CD4-positive, CD25-positive, alpha-beta regulatory T cell (primary cell): ENCODE measurements at regions not wholly inside any gene's neighbourhood (a gene's known extent, or its start where the extent isn't known, plus 50 kb on each side); places are given as distances from the start of the nearest gene placed in this dataset.

ENCODE experiments used
- ATAC-seq, 2 donors: fragments of 150-1000 bp; cut with Tn5 transposase; one replicate each; pipeline ENCODE4 v1.10.0; 2021; ENCODE audit warnings: low read depth in 2 of 2, moderate number of reproducible peaks in 2 of 2, moderate library complexity in 1 of 2
- DNase-seq, 3 donors: peaks; one replicate each; pipeline versions ENCODE4 v3.0.0 to v3.0.0-alpha.2; 2012 to 2022; ENCODE audit warnings: mixed read lengths in 1 of 3
- H3K27ac ChIP-seq: one replicate; pipeline ENCODE4 v1.7.0; 2013; ENCODE audit warnings: mild to moderate bottlenecking, low read length; ENCODE audit not compliant: insufficient read depth, poor library complexity, severe bottlenecking
- H3K27me3 ChIP-seq: one replicate; pipeline ENCODE4 v1.7.0; 2013; ENCODE audit warnings: low read length; ENCODE audit not compliant: control insufficient read depth, insufficient read depth
- H3K36me3 ChIP-seq: one replicate; pipeline ENCODE4 v1.7.0; 2013; ENCODE audit warnings: mild to moderate bottlenecking, low read length, moderate library complexity; ENCODE audit not compliant: control insufficient read depth, insufficient read depth
- H3K4me1 ChIP-seq: 2 replicates; pipeline ENCODE4 v1.7.0; 2013; ENCODE audit warnings: mild to moderate bottlenecking, low read length; ENCODE audit not compliant: insufficient read depth, control insufficient read depth, poor library complexity, severe bottlenecking
- H3K4me3 ChIP-seq: one replicate; pipeline ENCODE4 v1.7.0; 2013; ENCODE audit warnings: low read depth, mild to moderate bottlenecking, low read length, moderate library complexity
- H3K9me3 ChIP-seq, 2 experiments: 1 replicate in 1 of 2; 2 replicates in 1 of 2; pipeline ENCODE4 v1.7.0; 2013; ENCODE audit warnings: low read length in 2 of 2, mild to moderate bottlenecking in 1 of 2, moderate library complexity in 1 of 2; ENCODE audit not compliant: control insufficient read depth in 2 of 2
- H3K27ac Mint-ChIP-seq, 3 donors: one replicate each; pipeline ENCODE4 v1.8.0; 2020 to 2022; ENCODE audit warnings: mild to moderate bottlenecking in 3 of 3, mixed read lengths in 3 of 3, moderate library complexity in 2 of 3
- H3K27me3 Mint-ChIP-seq: one replicate; pipeline ENCODE4 v1.8.0; 2022; ENCODE audit warnings: mild to moderate bottlenecking, mixed read lengths
- H3K36me3 Mint-ChIP-seq: one replicate; pipeline ENCODE4 v1.8.0; 2020; ENCODE audit warnings: mixed read lengths
- H3K4me1 Mint-ChIP-seq, 4 donors: one replicate each; pipeline ENCODE4 v1.8.0; 2020 to 2022; ENCODE audit warnings: mixed read lengths in 4 of 4, mild to moderate bottlenecking in 1 of 4
- H3K4me3 Mint-ChIP-seq, 4 donors: one replicate each; pipeline ENCODE4 v1.8.0; 2020 to 2022; ENCODE audit warnings: mild to moderate bottlenecking in 4 of 4, mixed read lengths in 4 of 4, moderate library complexity in 3 of 4
- H3K9me3 Mint-ChIP-seq, 7 donors: one replicate each; pipeline ENCODE4 v1.8.0; 2020 to 2022; ENCODE audit warnings: mixed read lengths in 7 of 7, mild to moderate bottlenecking in 3 of 7, moderate library complexity in 2 of 7

GRCh38 chr4:138673053-138673452 lies 342.5 kb upstream of the NOCT start:
- no peak for DNase-seq
- Histone ChIP-seq H3K9me3 (no peaks in the 10 kb centered on the region), H3K36me3 (no peaks in the 10 kb centered on the region), H3K27ac (no peak overlapping the region), H3K4me3 (no peak overlapping the region), H3K4me1 (no peaks in the 10 kb centered on the region), H3K27me3 (no peaks in the 10 kb centered on the region)
- Mint-ChIP-seq H3K36me3 (no peaks in the 10 kb centered on the region), H3K4me3 (no peak overlapping the region), H3K27ac (no peak overlapping the region), H3K9me3 (peaks cover 0 to 4% (median 0%) of the 10 kb centered on the region in 7 donors), H3K27me3 (no peaks in the 10 kb centered on the region), H3K4me1 (no peaks in the 10 kb centered on the region)
- no peak for ATAC-seq

- no peak overlapping the region for H3K4me3 Mint-ChIP-seq
Observed at GRCh38 chr4:138672393-138672976, 343.1 kb upstream of the NOCT start.

GRCh38 chr4:138671606-138672084 lies 343.9 kb upstream of the NOCT start:
- Histone ChIP-seq H3K4me3 (no peak overlapping the region), H3K27me3 (no peaks in the 10 kb centered on the region), H3K9me3 (no peaks in the 10 kb centered on the region), H3K4me1 (no peaks in the 10 kb centered on the region), H3K27ac (no peak overlapping the region), H3K36me3 (no peaks in the 10 kb centered on the region)
- H3K27ac Mint-ChIP-seq: peak overlapping the region in 1 of 3 donors; percentile 23
- no peak overlapping the region for H3K4me3 Mint-ChIP-seq
- no peaks in the 10 kb centered on the region for H3K27me3 Mint-ChIP-seq
- DNase-seq (no peak), ATAC-seq (no peak)
- no peaks in the 10 kb centered on the region for H3K36me3 Mint-ChIP-seq
- H3K9me3 Mint-ChIP-seq: peaks cover 0 to 4% (median 0%) of the 10 kb centered on the region in 7 donors
- H3K4me1 Mint-ChIP-seq: no peaks in the 10 kb centered on the region

More at GRCh38 chr4:138672393-138672976, 343.1 kb upstream of the NOCT start:
- no peaks in the 10 kb centered on the region for H3K27me3 ChIP-seq
- no peak overlapping the region for H3K4me3 ChIP-seq
- H3K4me1 Mint-ChIP-seq: no peaks in the 10 kb centered on the region
- no peaks in the 10 kb centered on the region for H3K36me3 ChIP-seq
- no peaks in the 10 kb centered on the region for H3K27me3 Mint-ChIP-seq
- no peak overlapping the region for H3K27ac Mint-ChIP-seq
- ATAC-seq: no peak
- no peaks in the 10 kb centered on the region for H3K36me3 Mint-ChIP-seq
- H3K9me3 ChIP-seq: no peaks in the 10 kb centered on the region
- no peak overlapping the region for H3K27ac ChIP-seq
- peaks cover 0 to 4% (median 0%) of the 10 kb centered on the region in 7 donors for H3K9me3 Mint-ChIP-seq
- DNase-seq: no peak
- no peaks in the 10 kb centered on the region for H3K4me1 ChIP-seq

GRCh38 chr4:138671106-138671505 lies 344.5 kb upstream of the NOCT start:
- Mint-ChIP-seq H3K9me3 (peaks cover 0 to 4% (median 0%) of the 10 kb centered on the region in 7 donors), H3K27me3 (no peaks in the 10 kb centered on the region), H3K4me3 (no peak overlapping the region), H3K4me1 (no peaks in the 10 kb centered on the region), H3K27ac (no peak overlapping the region), H3K36me3 (no peaks in the 10 kb centered on the region)
- H3K4me3 ChIP-seq: no peak overlapping the region
- no peaks in the 10 kb centered on the region for H3K4me1 ChIP-seq
- DNase-seq (no peak), ATAC-seq (no peak)
- H3K9me3 ChIP-seq: no peaks in the 10 kb centered on the region
- H3K27me3 ChIP-seq: no peaks in the 10 kb centered on the region
- no peak overlapping the region for H3K27ac ChIP-seq
- H3K36me3 ChIP-seq: no peaks in the 10 kb centered on the region

GRCh38 chr4:138670681-138671080 lies 344.9 kb upstream of the NOCT start:
- Histone ChIP-seq H3K4me1 (no peaks in the 10 kb centered on the region), H3K27me3 (no peaks in the 10 kb centered on the region), H3K9me3 (no peaks in the 10 kb centered on the region), H3K36me3 (no peaks in the 10 kb centered on the region), H3K4me3 (no peak overlapping the region), H3K27ac (no peak overlapping the region)
- no peak for ATAC-seq
- Mint-ChIP-seq H3K36me3 (no peaks in the 10 kb centered on the region), H3K4me3 (no peak overlapping the region), H3K9me3 (peaks cover 0 to 1% (median 0%) of the 10 kb centered on the region in 7 donors), H3K4me1 (no peaks in the 10 kb centered on the region), H3K27ac (no peak overlapping the region), H3K27me3 (no peaks in the 10 kb centered on the region)
- no peak for DNase-seq

GRCh38 chr4:138669479-138670315 lies 345.9 kb upstream of the NOCT start:
- Mint-ChIP-seq H3K27me3 (no peaks in the 10 kb centered on the region), H3K4me3 (no peak overlapping the region), H3K4me1 (no peaks in the 10 kb centered on the region), H3K9me3 (peaks cover 0 to 1% (median 0%) of the 10 kb centered on the region in 7 donors), H3K27ac (no peak overlapping the region), H3K36me3 (no peaks in the 10 kb centered on the region)
- no peak for ATAC-seq
- Histone ChIP-seq H3K4me1 (no peaks in the 10 kb centered on the region), H3K9me3 (no peaks in the 10 kb centered on the region), H3K36me3 (no peaks in the 10 kb centered on the region), H3K4me3 (no peak overlapping the region), H3K27me3 (no peaks in the 10 kb centered on the region), H3K27ac (no peak overlapping the region)
- DNase-seq: no peak

- no peaks in the 10 kb centered on the region for H3K36me3 ChIP-seq
- H3K4me3 ChIP-seq: no peak overlapping the region
- H3K9me3 ChIP-seq: no peaks in the 10 kb centered on the region
- no peaks in the 10 kb centered on the region for H3K27me3 Mint-ChIP-seq
- no peaks in the 10 kb centered on the region for H3K4me1 Mint-ChIP-seq
- no peak overlapping the region for H3K27ac ChIP-seq
- H3K9me3 Mint-ChIP-seq: no peaks in the 10 kb centered on the region
- no peaks in the 10 kb centered on the region for H3K4me1 ChIP-seq
- H3K4me3 Mint-ChIP-seq: no peak overlapping the region
- ATAC-seq: no peak
- H3K27ac Mint-ChIP-seq: no peak overlapping the region
- H3K36me3 Mint-ChIP-seq: no peaks in the 10 kb centered on the region
- DNase-seq: no peak
- H3K27me3 ChIP-seq: no peaks in the 10 kb centered on the region
Observed at GRCh38 chr4:138668309-138668708, 347.3 kb upstream of the NOCT start.
